ENCODE measurements at regions not wholly inside any gene's neighbourhood (a gene's known extent, or its start where the extent isn't known, plus 50 kb on each side); places are given as distances from the start of the nearest gene placed in this dataset.

DNA sequence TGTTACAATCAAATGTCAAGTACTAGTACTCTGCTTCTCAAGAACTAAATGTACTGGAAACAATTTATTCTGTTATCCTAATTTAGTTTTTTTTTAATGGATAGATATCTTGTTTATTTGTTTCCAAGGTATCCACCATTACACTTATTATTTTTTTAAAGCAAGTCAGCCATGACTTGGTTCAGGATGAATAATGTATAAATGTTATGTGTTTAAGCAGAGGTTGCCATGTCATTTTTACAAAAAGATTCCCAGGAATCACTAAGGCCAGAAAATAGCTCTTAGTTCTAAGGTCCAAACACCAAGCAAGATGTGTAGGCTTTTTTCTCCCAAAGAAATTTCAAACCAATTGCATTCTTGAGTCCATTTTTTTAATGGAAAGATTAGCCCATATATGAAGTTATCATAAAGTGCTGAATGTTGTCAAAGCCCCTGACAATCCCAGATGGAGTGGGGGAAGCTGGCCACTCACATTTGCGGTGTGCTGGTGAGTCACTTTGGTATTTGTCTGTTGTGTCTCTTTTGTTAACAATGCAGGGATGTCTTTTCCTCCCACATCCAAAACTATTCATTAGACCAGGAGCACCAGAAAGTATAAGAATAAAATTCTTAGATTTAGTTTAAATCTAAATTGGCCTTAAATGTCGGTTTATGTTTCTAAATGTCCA, 158.9 kb downstream of the COL6A3 start:
- no peaks in the 10 kb centered on the region for H3K27me3 ChIP-seq (ENCODE audit: control insufficient read depth in 3 of 3, insufficient read depth in 3 of 3, low read length in 3 of 3)
- 81 to 88% (median 85%) methylated on average over 2 of the region's 2 CpGs for whole genome bisulfite sequencing, 3 donors
- H3K36me3 ChIP-seq (ENCODE audit: control insufficient read depth in 3 of 3, insufficient read depth in 2 of 3, low read depth in 1 of 3, low read length in 3 of 3): no peaks in the 10 kb centered on the region
- no peaks in the 10 kb centered on the region for H3K9me3 ChIP-seq (ENCODE audit: control insufficient read depth in 2 of 2, insufficient read depth in 1 of 2, low read depth in 1 of 2, low read length in 1 of 2)
- no peak overlapping the region for H3K4me3 ChIP-seq (ENCODE audit: low read depth in 1 of 3, low read length in 3 of 3)
- FAIRE-seq (no peak), DNase-seq (no peak)
- H3K27ac ChIP-seq (ENCODE audit: low read depth in 1 of 3, low read length in 2 of 3): no peak overlapping the region
- peaks cover 0 to 30% (median 6%) of the 10 kb centered on the region in 3 donors for H3K4me1 ChIP-seq (ENCODE audit: control insufficient read depth in 3 of 3, insufficient read depth in 2 of 3, low read depth in 1 of 3, low read length in 2 of 3)

DNA sequence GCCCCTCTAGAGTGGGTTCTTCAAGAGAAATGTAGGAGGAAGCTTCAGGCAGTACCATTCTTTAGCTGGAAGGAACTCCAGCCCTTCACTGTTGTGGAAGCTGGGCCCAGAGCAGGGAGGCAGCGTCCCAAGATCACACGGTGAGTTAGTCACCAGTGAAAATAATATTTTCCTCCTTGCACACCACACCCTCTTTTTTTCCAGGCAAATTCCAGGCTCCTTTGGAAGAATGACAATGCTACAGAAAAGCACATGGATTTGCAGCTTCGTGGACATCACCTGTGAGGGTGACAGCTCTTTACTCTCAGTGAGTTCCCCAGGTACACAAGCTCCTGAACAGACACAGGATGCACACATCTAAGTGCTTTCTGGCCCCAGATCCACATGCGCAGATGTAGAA, 157.1 kb downstream of the COL6A3 start:
- WGBS, 3 donors: 60 to 66% (median 61%) methylated on average over 4 of the region's 4 CpGs

DNA sequence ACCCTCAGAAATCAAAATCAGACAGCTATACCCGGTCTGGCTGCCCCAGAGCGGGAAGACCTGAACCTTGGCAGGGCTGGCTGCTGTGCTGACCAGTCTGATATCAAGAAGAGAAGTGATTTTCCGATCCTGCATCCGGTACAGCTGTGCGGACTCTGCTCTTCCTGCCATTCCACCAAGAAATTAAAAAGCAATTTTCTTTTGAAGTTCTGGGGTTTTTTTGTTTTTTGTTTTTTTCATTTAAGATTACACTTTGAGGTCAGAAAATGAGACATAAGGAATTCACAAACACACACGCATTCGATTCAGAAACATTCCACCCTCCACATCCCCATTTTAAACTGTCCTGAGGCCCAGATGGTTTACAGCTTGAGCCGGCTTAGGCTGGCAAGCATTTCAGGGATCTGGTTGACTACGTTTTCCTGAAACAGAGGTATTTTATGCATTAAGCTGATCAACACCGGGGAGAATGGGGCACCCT, 156.5 kb downstream of the COL6A3 start:
- 54 to 66% (median 55%) methylated on average over 10 of the region's 10 CpGs for WGBS, 3 donors
- Histone ChIP-seq H3K4me1 (ENCODE audit: control insufficient read depth in 3 of 3, insufficient read depth in 2 of 3, low read depth in 1 of 3, low read length in 2 of 3) (peaks cover 0 to 30% (median 6%) of the 10 kb centered on the region in 3 donors), H3K36me3 (ENCODE audit: control insufficient read depth in 3 of 3, insufficient read depth in 2 of 3, low read depth in 1 of 3, low read length in 3 of 3) (no peaks in the 10 kb centered on the region), H3K9me3 (ENCODE audit: control insufficient read depth in 2 of 2, insufficient read depth in 1 of 2, low read depth in 1 of 2, low read length in 1 of 2) (no peaks in the 10 kb centered on the region), H3K4me3 (ENCODE audit: low read depth in 1 of 3, low read length in 3 of 3) (no peak overlapping the region), H3K27me3 (ENCODE audit: control insufficient read depth in 3 of 3, insufficient read depth in 3 of 3, low read length in 3 of 3) (no peaks in the 10 kb centered on the region), H3K27ac (ENCODE audit: low read depth in 1 of 3, low read length in 2 of 3) (peak overlapping the region in 1 of 3 donors; percentile 71)
- DNase-seq: no peak
- no peak for FAIRE-seq

More for the DNA sequence above, 157.1 kb downstream of the COL6A3 start:
- FAIRE-seq (no peak), DNase-seq (peak in 1 of 2 donors; percentile 40)
- no peaks in the 10 kb centered on the region for H3K36me3 ChIP-seq (ENCODE audit: control insufficient read depth in 3 of 3, insufficient read depth in 2 of 3, low read depth in 1 of 3, low read length in 3 of 3)
- peaks cover 0 to 34% (median 6%) of the 10 kb centered on the region in 3 donors for H3K4me1 ChIP-seq (ENCODE audit: control insufficient read depth in 3 of 3, insufficient read depth in 2 of 3, low read depth in 1 of 3, low read length in 2 of 3)
- H3K9me3 ChIP-seq (ENCODE audit: control insufficient read depth in 2 of 2, insufficient read depth in 1 of 2, low read depth in 1 of 2, low read length in 1 of 2): no peaks in the 10 kb centered on the region
- no peaks in the 10 kb centered on the region for H3K27me3 ChIP-seq (ENCODE audit: control insufficient read depth in 3 of 3, insufficient read depth in 3 of 3, low read length in 3 of 3)
- H3K27ac ChIP-seq (ENCODE audit: low read depth in 1 of 3, low read length in 2 of 3): peak overlapping the region in 1 of 3 donors; percentile 69
- H3K4me3 ChIP-seq (ENCODE audit: low read depth in 1 of 3, low read length in 3 of 3): no peak overlapping the region

DNA sequence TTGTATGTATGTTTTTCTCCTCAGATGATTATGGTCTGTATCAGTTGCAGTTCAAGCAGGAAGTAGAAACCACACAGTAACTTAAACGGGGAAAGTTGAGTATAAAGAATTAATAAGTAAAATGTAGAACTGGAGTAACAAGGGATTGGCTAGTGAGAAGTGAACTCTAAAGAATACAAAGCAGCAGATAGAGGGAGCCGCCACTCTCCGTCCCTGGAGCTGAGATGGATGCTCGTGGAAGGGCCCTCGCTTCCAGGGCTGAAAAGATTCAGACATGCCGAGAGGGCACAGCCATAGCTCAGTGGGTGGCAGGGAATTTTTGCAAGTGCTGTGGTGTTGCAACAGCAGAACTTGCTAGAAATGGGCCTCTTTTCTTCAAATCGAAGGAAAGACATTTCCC, 155.8 kb downstream of the COL6A3 start:
- peaks cover 0 to 24% (median 2%) of the 10 kb centered on the region in 3 donors for H3K4me1 ChIP-seq (ENCODE audit: control insufficient read depth in 3 of 3, insufficient read depth in 2 of 3, low read depth in 1 of 3, low read length in 2 of 3)
- H3K27me3 ChIP-seq (ENCODE audit: control insufficient read depth in 3 of 3, insufficient read depth in 3 of 3, low read length in 3 of 3): no peaks in the 10 kb centered on the region
- 65 to 82% (median 67%) methylated on average over 7 of the region's 7 CpGs for WGBS, 3 donors
- no peak for FAIRE-seq
- no peak overlapping the region for H3K4me3 ChIP-seq (ENCODE audit: low read depth in 1 of 3, low read length in 3 of 3)
- H3K27ac ChIP-seq (ENCODE audit: low read depth in 1 of 3, low read length in 2 of 3): peak overlapping the region in 1 of 3 donors; percentile 56
- H3K36me3 ChIP-seq (ENCODE audit: control insufficient read depth in 3 of 3, insufficient read depth in 2 of 3, low read depth in 1 of 3, low read length in 3 of 3): no peaks in the 10 kb centered on the region
- no peak for DNase-seq
- H3K9me3 ChIP-seq (ENCODE audit: control insufficient read depth in 2 of 2, insufficient read depth in 1 of 2, low read depth in 1 of 2, low read length in 1 of 2): no peaks in the 10 kb centered on the region

DNA sequence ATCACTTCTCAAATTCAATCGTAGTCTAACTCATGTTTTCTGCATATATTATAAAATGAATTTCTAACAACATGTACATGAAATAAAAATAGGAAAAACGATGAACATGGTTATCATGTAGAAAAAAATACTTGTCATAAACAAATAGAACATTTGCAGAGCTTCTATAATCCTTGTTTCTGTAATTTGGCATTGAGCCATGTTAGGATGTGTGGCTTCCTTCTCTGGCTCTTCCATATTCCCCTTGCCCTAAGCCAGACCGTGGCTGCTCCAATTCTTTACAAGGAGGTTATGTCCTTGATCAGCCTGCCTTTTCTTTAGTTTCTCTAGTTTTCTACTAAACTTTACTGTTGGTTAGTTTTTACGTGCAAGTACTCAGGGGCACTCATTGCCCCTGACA, 155.3 kb downstream of the COL6A3 start:
- Histone ChIP-seq H3K4me1 (ENCODE audit: control insufficient read depth in 3 of 3, insufficient read depth in 2 of 3, low read depth in 1 of 3, low read length in 2 of 3) (peaks cover 0 to 24% (median 0%) of the 10 kb centered on the region in 3 donors), H3K36me3 (ENCODE audit: control insufficient read depth in 3 of 3, insufficient read depth in 2 of 3, low read depth in 1 of 3, low read length in 3 of 3) (no peaks in the 10 kb centered on the region), H3K27ac (ENCODE audit: low read depth in 1 of 3, low read length in 2 of 3) (peak overlapping the region in 1 of 3 donors; percentile 64), H3K9me3 (ENCODE audit: control insufficient read depth in 2 of 2, insufficient read depth in 1 of 2, low read depth in 1 of 2, low read length in 1 of 2) (no peaks in the 10 kb centered on the region), H3K4me3 (ENCODE audit: low read depth in 1 of 3, low read length in 3 of 3) (no peak overlapping the region), H3K27me3 (ENCODE audit: control insufficient read depth in 3 of 3, insufficient read depth in 3 of 3, low read length in 3 of 3) (no peaks in the 10 kb centered on the region)
- DNase-seq: no peak
- WGBS, 3 donors: 64 to 72% (median 70%) methylated on average over 4 of the region's 4 CpGs
- FAIRE-seq: no peak

DNA sequence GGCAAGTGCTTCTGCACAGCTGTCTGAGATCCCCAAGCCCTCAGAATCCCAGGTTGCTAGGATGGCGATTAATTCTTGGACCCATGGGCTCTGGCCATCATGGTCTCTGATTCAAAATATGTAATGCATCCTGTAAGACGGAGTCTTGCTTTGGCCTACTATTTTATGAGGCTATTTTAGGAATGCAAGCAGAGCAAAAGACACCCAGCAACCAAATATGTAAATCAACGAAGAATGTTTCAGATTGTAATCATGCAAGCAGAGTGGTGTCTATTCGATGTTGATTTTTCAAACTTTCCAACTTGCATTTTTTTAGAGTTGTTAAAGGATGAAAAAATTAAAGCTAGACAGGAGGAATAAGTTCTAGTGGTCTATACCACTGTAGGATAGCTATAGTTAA, 154.8 kb downstream of the COL6A3 start:
- H3K4me3 ChIP-seq (ENCODE audit: low read depth in 1 of 3, low read length in 3 of 3): no peak overlapping the region
- peaks cover 0 to 24% (median 0%) of the 10 kb centered on the region in 3 donors for H3K4me1 ChIP-seq (ENCODE audit: control insufficient read depth in 3 of 3, insufficient read depth in 2 of 3, low read depth in 1 of 3, low read length in 2 of 3)
- peak overlapping the region in 1 of 3 donors; percentile 64 for H3K27ac ChIP-seq (ENCODE audit: low read depth in 1 of 3, low read length in 2 of 3)
- FAIRE-seq (no peak), DNase-seq (no peak)
- no peaks in the 10 kb centered on the region for H3K9me3 ChIP-seq (ENCODE audit: control insufficient read depth in 2 of 2, insufficient read depth in 1 of 2, low read depth in 1 of 2, low read length in 1 of 2)
- H3K27me3 ChIP-seq (ENCODE audit: control insufficient read depth in 3 of 3, insufficient read depth in 3 of 3, low read length in 3 of 3): no peaks in the 10 kb centered on the region
- no peaks in the 10 kb centered on the region for H3K36me3 ChIP-seq (ENCODE audit: control insufficient read depth in 3 of 3, insufficient read depth in 2 of 3, low read depth in 1 of 3, low read length in 3 of 3)
- 79 to 94% (median 84%) methylated on average over 4 of the region's 4 CpGs for WGBS, 3 donors

DNA sequence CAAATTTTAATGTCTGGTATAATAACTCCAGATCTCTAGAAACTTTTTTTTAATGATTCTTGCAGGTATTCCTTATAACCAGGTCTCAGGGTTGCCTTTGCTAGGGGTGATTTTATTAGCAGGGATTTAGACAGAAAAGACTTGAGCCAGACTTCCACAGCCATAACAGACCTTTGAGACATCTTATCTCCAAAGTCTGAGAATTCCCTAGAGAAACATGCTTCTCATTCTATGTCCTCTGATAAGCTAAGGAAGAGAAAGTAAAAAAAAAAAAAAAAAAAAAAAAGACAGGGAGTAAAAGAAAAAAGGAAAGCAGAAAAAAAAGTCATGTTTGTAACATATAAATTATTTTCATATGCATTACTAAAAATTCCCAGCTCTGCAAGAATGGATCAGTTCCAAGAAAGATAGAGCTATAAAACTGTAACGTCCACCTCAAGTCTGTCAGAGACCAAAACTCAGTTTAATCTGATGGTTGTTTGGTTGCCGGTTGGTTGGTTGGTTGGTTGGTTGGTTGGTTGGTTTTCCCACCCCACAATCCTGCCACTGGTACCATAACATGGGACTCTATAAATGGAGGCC, 153.8 kb downstream of the COL6A3 start:
- H3K27ac ChIP-seq (ENCODE audit: low read depth in 1 of 3, low read length in 2 of 3): no peak overlapping the region
- H3K27me3 ChIP-seq (ENCODE audit: control insufficient read depth in 3 of 3, insufficient read depth in 3 of 3, low read length in 3 of 3): no peaks in the 10 kb centered on the region
- no peak overlapping the region for H3K4me3 ChIP-seq (ENCODE audit: low read depth in 1 of 3, low read length in 3 of 3)
- H3K4me1 ChIP-seq (ENCODE audit: control insufficient read depth in 3 of 3, insufficient read depth in 2 of 3, low read depth in 1 of 3, low read length in 2 of 3): peaks cover 0 to 24% (median 0%) of the 10 kb centered on the region in 3 donors
- 12 to 51% (median 27%) methylated on average over 2 of the region's 2 CpGs for WGBS, 3 donors
- DNase-seq (peak; percentile 62 to 67), FAIRE-seq (no peak)
- no peaks in the 10 kb centered on the region for H3K36me3 ChIP-seq (ENCODE audit: control insufficient read depth in 3 of 3, insufficient read depth in 2 of 3, low read depth in 1 of 3, low read length in 3 of 3)
- no peaks in the 10 kb centered on the region for H3K9me3 ChIP-seq (ENCODE audit: control insufficient read depth in 2 of 2, insufficient read depth in 1 of 2, low read depth in 1 of 2, low read length in 1 of 2)

DNA sequence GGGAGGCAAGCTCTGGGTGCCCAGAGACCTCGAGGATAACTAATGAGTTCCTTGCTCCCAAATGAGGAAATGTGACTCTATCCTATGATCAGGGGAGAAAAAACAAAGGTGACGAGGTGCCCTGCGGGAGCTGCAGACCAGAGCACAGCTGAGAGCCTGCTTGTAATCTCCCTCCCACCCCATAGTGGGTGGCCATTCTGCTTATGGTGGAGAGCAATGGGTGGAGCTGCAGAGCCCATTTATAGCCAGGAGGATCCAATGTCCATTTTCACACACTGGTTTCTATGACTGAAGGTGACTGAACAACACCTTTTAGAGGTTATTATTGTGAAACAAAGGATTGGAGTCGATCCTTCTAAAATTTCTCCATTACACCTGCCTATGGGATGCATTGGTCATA, 153.3 kb downstream of the COL6A3 start:
- no peaks in the 10 kb centered on the region for H3K27me3 ChIP-seq (ENCODE audit: control insufficient read depth in 3 of 3, insufficient read depth in 3 of 3, low read length in 3 of 3)
- no peak overlapping the region for H3K4me3 ChIP-seq (ENCODE audit: low read depth in 1 of 3, low read length in 3 of 3)
- peaks cover 0 to 24% (median 0%) of the 10 kb centered on the region in 3 donors for H3K4me1 ChIP-seq (ENCODE audit: control insufficient read depth in 3 of 3, insufficient read depth in 2 of 3, low read depth in 1 of 3, low read length in 2 of 3)
- no peaks in the 10 kb centered on the region for H3K9me3 ChIP-seq (ENCODE audit: control insufficient read depth in 2 of 2, insufficient read depth in 1 of 2, low read depth in 1 of 2, low read length in 1 of 2)
- no peaks in the 10 kb centered on the region for H3K36me3 ChIP-seq (ENCODE audit: control insufficient read depth in 3 of 3, insufficient read depth in 2 of 3, low read depth in 1 of 3, low read length in 3 of 3)
- no peak overlapping the region for H3K27ac ChIP-seq (ENCODE audit: low read depth in 1 of 3, low read length in 2 of 3)
- FAIRE-seq: no peak
- 69 to 85% (median 83%) methylated on average over 4 of the region's 4 CpGs for WGBS, 3 donors
- DNase-seq: peak; percentile 19 to 69

Measured in small intestine (tissue), 7 donors.